GM21825 (cell line): ENCODE measurements at regions not wholly inside any gene's neighbourhood (a gene's known extent, or its start where the extent isn't known, plus 50 kb on each side); places are given as distances from the start of the nearest gene placed in this dataset.
"Not testable (repeated sequence)": the region's sequence is repeated elsewhere in the genome, so short reads cannot be mapped to it uniquely, and the experiment has no call there.

Source experiments
- ATAC-seq: cut with Tn5 transposase; IDR thresholded peaks from one replicate; pipeline ENCODE4 v1.9.1; 2021; ENCODE audit warnings: mild to moderate bottlenecking, moderate library complexity; ENCODE audit not compliant: unreplicated experiment

DNA sequence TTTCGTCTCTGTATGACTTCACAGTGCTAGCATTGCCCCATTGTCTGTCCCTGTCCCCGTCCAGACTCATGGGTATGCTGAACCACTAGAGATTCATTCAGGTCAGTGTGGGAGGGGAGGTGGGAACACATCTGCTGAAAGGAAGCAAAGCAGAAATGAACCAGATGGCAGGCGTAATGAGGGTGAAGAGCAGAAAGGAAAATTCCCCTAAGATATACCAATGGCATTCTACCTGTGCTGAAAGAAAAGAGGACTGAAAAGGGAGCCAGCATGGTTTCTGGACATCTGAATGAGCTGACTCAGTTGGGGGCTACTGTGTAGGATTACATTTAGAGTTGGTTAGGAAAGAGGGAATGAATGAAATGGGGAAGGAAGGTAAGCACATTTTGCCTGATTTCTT lies 678.7 kb downstream of the MAT2B start:
- no peak for ATAC-seq

GRCh38 chr5:164185000-164185399 lies 679.6 kb downstream of the MAT2B start:
- ATAC-seq: no peak

GRCh38 chr5:164186550-164186949 lies 681.1 kb downstream of the MAT2B start:
- no peak for ATAC-seq

GRCh38 chr5:164187785-164188184 lies 682.4 kb downstream of the MAT2B start:
- ATAC-seq: no peak

DNA sequence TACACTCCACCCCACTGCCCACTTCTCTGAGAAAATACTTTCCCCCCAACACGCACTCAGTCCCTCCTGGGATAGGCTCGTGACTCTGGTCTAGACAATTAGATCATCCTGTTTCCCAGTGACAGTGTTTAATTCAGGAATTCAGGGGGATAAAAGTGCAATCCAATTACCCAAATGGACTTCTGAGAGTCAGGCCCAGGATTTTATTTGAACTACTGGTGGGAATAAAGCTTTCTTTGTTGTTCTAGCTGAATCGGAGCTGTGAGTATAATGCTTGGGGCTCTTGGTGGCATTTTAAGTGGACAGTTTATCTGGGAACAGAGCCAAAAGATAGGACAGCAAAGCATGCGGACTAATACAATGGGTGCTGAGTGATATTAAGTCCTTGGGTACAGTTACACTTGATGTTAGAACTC lies 683.3 kb downstream of the MAT2B start:
- no peak for ATAC-seq

DNA sequence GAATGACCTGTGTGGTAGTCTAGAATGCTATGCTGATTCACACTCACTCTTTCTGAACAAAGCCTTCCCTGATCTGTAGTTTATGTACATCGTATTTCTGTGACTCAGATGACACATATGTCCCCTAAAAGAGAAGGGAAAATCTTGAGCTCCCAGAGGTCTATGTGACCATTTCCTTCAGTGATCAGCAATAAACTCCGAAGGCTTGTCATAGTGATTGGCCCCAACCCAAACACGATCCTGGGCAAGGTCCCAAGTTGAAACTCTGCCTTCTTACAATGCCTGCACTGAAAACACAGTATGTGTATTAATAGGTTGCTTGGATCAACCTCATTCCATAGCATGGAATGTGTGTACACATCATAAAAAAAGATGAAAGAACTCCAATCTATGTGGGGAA lies 685.8 kb downstream of the MAT2B start:
- ATAC-seq: no peak

DNA sequence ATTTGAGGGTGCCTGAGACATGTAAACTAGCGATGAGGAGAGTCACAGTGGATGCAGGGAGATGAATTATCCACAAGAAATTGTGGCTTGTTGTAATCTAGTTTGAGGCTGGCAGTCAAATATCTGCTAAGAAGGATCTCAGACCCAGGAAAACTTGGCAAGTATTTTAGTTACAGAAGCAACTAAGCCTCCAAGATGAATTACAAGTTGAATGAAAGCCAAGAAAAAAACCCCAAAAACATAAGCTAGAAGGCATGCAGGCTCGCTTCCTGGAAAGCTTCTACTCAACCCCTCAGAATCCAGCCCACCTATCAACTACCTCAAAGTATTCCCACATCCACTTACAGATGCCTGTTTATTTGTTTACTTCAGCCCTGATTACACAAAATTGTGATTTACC lies 696.9 kb downstream of the MAT2B start:
- ATAC-seq: no peak

DNA sequence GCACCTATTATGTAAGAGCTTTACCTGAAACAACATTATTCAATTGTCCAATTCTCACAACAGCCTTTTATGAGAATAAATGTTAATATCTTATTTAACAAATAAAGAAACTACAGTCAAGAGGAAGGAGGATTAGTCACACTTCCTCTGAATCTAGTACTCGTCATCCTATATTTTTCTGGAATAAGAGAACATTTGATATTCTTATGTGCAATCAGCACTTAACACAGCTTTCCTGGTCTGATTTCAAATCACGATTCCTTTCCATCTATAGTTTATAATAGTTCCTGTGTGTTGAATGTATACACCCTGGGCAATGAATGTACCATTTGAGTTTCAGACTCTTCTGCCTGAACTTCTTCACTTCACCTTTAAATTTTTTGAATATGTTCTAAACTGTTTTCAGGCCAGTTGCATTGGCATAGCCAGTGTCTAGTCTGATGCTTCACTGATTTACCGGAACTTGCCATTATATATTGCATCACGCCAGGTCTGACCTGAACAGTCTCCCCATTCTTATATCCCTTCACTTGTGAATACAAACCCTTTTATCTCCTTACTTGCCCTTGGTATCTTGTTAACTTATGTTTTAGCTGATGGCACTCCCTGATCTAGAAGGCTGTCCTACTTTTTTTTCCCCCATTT lies 698.3 kb downstream of the MAT2B start:
- no peak for ATAC-seq

GRCh38 chr5:164204338-164204946 lies 699.0 kb downstream of the MAT2B start:
- ATAC-seq: no peak

- no peak for ATAC-seq
Observed at GRCh38 chr5:164206196-164206595, 700.8 kb downstream of the MAT2B start.

DNA sequence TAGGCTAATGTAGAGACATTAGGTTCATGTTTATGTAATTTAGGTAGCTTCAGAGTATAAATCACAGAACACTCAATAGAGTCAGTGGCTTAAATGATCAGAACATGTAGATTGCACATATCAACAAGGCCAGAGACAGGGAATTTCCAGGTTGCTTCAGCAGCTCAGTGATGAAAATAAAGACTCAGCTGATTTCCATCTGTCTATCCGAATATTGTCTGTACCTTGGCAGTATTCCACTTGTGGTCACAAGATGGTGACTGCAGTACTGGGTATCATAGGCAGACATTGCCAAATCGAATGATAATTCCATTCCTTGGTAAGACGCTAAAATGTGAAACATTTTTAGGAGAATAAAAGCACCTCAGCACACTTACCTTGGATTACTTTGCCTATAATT lies 702.2 kb downstream of the MAT2B start:
- no peak for ATAC-seq

GRCh38 chr5:164210491-164210890 lies 705.1 kb downstream of the MAT2B start:
- ATAC-seq: no peak

GRCh38 chr5:164214698-164215097 lies 709.3 kb downstream of the MAT2B start:
- no peak for ATAC-seq

DNA sequence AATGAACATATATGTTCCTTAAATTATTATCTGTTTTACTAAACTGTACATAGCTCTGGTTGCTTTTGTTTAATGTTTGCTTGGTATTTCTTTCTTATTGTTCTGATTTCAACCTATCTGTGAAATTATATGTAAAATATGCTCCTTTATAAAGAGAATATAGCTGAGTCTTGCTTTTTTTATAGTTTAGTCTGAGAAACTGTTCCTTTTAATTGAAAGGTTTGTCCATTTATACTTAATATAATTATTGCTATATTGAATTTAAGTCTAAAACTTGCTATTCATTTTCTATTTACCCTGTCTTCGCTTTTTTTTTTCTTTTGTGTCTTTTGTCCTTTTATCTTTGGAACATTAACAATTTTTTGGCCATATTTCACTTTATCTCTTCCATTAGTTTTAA lies 712.0 kb downstream of the MAT2B start:
- no peak for ATAC-seq

DNA sequence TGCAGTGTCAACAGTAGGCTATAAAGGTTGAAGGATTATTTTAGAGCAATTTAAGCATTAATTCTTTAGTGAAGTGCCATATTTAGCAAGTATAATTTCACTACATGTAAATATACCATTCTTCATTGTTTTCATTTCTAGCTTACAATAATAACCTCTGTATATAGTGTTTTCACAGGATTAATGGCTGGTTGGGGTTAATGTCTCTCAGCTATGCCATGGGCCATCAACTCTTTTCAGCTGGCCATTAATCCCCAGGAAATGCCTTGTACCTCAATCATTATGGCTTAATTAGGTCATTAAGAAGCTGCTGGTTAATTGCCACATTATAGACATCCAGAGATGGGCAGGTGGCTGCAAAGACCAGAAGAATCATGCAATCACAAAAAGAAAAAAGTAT lies 715.1 kb downstream of the MAT2B start:
- ATAC-seq: no peak

DNA sequence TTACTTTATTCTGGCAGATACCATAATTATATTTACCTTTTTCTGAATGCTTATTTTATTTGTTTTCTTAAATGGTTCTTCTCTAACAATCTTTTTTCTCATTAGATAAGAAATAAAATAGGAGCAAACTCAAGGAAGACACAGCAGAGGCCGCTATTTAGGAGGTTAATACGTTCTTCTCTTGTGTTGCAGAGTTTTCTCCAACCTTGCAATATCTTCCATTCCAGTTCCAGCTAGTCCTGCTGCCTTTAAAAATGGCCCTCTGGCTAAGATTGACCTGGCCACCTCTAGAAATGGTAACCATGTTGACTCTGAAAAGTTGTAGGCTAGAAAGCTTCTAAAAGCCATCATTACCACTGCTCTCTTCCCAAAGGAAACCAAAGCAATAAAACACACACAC lies 718.8 kb downstream of the MAT2B start:
- ATAC-seq: no peak

- ATAC-seq: no peak
Observed at GRCh38 chr5:164224772-164225171, 719.4 kb downstream of the MAT2B start.

- ATAC-seq: no peak
Observed at GRCh38 chr5:164230341-164230740, 724.9 kb downstream of the MAT2B start.

- ATAC-seq: no peak
Observed at GRCh38 chr5:164233791-164234190, 728.4 kb downstream of the MAT2B start.

- ATAC-seq: no peak
Observed at GRCh38 chr5:164234321-164234720, 728.9 kb downstream of the MAT2B start.

DNA sequence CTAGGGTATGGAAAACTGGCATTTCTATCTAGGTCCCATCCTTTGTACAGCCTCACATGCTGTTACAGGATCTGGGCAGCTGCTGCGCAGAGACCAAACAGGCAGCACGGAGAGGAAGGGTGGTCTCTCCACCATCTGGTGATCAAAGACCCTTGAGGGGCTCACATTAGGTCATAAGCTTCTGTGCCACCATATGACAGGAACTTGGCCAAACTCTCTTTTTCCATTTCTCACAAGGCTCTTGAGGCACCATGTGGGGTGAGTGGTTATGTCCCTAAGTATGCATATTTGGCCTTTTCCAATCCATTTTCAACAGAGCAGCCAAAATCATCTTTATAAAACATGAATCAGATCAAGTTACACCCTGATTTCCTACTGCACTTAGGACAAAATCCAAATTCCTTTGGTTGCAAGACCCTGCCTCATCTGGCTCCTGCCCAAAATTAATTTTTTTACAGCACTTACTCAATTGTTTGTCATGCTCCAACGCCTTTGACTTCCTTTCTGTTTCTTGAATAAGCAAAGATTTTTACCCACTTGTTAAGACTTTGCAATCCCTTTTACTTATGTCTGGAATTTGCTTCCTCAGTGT lies 730.0 kb downstream of the MAT2B start:
- ATAC-seq: no peak

GRCh38 chr5:164237486-164237885 lies 732.1 kb downstream of the MAT2B start:
- ATAC-seq: no peak

DNA sequence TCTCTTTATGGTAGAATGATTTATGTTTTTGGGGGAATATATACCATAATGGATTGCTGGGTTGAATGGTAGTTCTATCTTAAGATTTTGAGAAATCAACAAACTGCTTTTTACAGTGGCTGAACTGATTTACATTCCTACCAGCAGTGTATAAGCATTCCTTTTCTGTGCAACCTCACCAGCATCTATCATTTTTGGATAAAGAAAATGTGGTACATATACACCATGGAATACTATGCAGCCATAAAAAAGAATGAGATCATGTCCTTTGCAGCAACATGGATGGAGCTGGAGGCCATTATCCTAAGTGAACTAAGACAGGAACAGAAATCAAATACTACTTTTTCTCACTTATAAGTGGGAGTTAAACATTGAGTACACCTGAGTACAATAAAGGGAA lies 746.4 kb downstream of the MAT2B start:
- ATAC-seq: not testable (repeated sequence)
